ENCODE measurements at regions not wholly inside any gene's neighbourhood (a gene's known extent, or its start where the extent isn't known, plus 50 kb on each side); places are given as distances from the start of the nearest gene placed in this dataset.

- TF ChIP-seq, protein P1, sequence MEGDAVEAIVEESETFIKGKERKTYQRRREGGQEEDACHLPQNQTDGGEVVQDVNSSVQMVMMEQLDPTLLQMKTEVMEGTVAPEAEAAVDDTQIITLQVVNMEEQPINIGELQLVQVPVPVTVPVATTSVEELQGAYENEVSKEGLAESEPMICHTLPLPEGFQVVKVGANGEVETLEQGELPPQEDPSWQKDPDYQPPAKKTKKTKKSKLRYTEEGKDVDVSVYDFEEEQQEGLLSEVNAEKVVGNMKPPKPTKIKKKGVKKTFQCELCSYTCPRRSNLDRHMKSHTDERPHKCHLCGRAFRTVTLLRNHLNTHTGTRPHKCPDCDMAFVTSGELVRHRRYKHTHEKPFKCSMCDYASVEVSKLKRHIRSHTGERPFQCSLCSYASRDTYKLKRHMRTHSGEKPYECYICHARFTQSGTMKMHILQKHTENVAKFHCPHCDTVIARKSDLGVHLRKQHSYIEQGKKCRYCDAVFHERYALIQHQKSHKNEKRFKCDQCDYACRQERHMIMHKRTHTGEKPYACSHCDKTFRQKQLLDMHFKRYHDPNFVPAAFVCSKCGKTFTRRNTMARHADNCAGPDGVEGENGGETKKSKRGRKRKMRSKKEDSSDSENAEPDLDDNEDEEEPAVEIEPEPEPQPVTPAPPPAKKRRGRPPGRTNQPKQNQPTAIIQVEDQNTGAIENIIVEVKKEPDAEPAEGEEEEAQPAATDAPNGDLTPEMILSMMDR (conservative IDR thresholded peaks at IDR 0.05), result no peak
- TF ChIP-seq EZH2 (IDR thresholded peaks at IDR 0.05; ENCODE audit: low read depth), result no peak
Measured at GRCh38 chr12:18206198-18206597, 55.1 kb upstream of the PIK3C2G start.

All from PC-9 (cell line).